Glutamatergic neuron (in vitro differentiated cells): ENCODE measurements at regions not wholly inside any gene's neighbourhood (a gene's known extent, or its start where the extent isn't known, plus 50 kb on each side); places are given as distances from the start of the nearest gene placed in this dataset.

Experiments
- DNase-seq: peaks from one replicate; pipeline ENCODE4 v3.0.0; 2022
- H3K27ac Mint-ChIP-seq: one replicate; pipeline ENCODE4 v1.8.0; 2020; ENCODE audit warnings: mild to moderate bottlenecking, mixed read lengths, inconsistent platforms; ENCODE audit not compliant: unreplicated experiment
- H3K27me3 Mint-ChIP-seq: one replicate; pipeline ENCODE4 v1.8.0; 2020; ENCODE audit warnings: mild to moderate bottlenecking, moderate library complexity, mixed read lengths, inconsistent platforms; ENCODE audit not compliant: unreplicated experiment
- H3K36me3 Mint-ChIP-seq: one replicate; pipeline ENCODE4 v1.8.0; 2020; ENCODE audit warnings: mild to moderate bottlenecking, mixed read lengths, inconsistent platforms; ENCODE audit not compliant: unreplicated experiment
- H3K4me1 Mint-ChIP-seq: one replicate; pipeline ENCODE4 v1.8.0; 2020; ENCODE audit warnings: mild to moderate bottlenecking, low read depth, mixed read lengths, inconsistent platforms; ENCODE audit not compliant: unreplicated experiment
- H3K4me3 Mint-ChIP-seq: one replicate; pipeline ENCODE4 v1.8.0; 2020; ENCODE audit warnings: mild to moderate bottlenecking, mixed read lengths, inconsistent platforms; ENCODE audit not compliant: unreplicated experiment
- H3K9me3 Mint-ChIP-seq: one replicate; pipeline ENCODE4 v1.8.0; 2020; ENCODE audit warnings: mild to moderate bottlenecking, moderate library complexity, mixed read lengths, inconsistent platforms; ENCODE audit not compliant: unreplicated experiment
- TF ChIP-seq, protein P1 (sequence below): fragments of 200-600 bp; sonication (generic); IDR thresholded peaks from one replicate; pipeline ENCODE4 v1.5.0; 2021; ENCODE audit not compliant: partially characterized antibody, unreplicated experiment

DNA sequence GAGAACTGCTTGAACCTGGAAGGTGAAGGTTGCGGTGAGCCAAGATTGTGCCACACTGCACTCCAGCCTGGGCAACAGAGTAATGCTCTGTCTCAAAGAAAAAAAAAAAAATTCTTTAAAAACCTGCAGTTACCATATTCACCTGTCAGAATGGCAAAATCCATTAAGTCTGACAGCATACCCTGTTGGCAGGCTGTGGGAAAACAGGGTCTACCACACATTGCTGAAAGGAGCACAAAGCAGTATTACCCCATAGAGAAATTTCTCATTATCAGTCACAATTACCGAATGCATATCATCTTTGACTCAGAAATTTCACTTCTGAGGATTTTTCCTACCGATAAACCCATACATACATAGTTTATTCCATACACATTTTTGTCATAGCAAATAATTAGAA lies 264.1 kb upstream of the SLCO3A1 start:
- no peak for DNase-seq
- H3K36me3 Mint-ChIP-seq = no peaks in the 10 kb centered on the region
- no peaks in the 10 kb centered on the region for H3K4me1 Mint-ChIP-seq
- H3K4me3 Mint-ChIP-seq = no peak overlapping the region
- no peaks in the 10 kb centered on the region for H3K27me3 Mint-ChIP-seq
- TF ChIP-seq, protein P1, sequence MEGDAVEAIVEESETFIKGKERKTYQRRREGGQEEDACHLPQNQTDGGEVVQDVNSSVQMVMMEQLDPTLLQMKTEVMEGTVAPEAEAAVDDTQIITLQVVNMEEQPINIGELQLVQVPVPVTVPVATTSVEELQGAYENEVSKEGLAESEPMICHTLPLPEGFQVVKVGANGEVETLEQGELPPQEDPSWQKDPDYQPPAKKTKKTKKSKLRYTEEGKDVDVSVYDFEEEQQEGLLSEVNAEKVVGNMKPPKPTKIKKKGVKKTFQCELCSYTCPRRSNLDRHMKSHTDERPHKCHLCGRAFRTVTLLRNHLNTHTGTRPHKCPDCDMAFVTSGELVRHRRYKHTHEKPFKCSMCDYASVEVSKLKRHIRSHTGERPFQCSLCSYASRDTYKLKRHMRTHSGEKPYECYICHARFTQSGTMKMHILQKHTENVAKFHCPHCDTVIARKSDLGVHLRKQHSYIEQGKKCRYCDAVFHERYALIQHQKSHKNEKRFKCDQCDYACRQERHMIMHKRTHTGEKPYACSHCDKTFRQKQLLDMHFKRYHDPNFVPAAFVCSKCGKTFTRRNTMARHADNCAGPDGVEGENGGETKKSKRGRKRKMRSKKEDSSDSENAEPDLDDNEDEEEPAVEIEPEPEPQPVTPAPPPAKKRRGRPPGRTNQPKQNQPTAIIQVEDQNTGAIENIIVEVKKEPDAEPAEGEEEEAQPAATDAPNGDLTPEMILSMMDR = no peak
- H3K27ac Mint-ChIP-seq = no peak overlapping the region
- H3K9me3 Mint-ChIP-seq = no peaks in the 10 kb centered on the region

DNA sequence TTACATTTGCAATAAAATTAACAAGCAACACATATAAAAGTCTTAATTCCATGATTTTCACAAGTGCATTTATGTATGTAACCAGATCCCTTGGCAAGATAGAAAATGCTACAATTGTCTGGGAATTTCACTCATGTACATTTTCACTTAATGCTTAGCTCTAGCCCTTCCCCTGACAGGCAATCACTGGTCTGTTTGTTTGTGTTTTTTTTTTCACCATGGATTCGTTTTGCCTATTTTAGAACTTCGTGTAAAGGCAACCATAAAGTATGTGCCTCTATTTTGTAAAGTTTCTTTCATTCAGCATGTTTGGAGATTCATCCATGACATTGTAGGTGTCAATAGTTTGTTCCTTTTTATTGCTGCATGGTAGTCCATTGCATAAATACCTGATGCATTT lies 260.9 kb upstream of the SLCO3A1 start:
- Mint-ChIP-seq H3K4me3 (no peak overlapping the region), H3K4me1 (no peaks in the 10 kb centered on the region), H3K27ac (no peak overlapping the region), H3K27me3 (no peaks in the 10 kb centered on the region), H3K9me3 (no peaks in the 10 kb centered on the region), H3K36me3 (no peaks in the 10 kb centered on the region)
- DNase-seq = no peak
- TF ChIP-seq, protein P1 = no peak

DNA sequence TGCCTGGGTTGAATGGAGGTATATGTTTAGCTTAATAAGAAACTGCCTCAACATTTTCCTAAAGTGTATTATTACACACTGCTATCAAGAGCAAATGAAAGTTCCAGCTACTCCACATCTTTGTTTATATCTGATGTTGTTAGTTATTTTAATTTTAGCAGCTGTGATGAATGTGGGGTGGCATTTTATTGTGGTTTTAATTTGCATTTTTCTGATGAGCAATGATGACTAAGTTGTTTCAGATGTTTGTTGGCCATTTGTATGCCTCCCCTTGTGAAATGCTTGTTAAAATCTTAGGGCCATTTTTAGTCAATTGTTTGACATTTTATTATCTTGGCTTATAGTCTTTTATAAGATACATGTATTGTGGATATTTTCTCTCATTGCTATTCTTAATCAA lies 260.4 kb upstream of the SLCO3A1 start:
- TF ChIP-seq, protein P1 = no peak
- Mint-ChIP-seq H3K36me3 (no peaks in the 10 kb centered on the region), H3K4me3 (no peak overlapping the region), H3K27me3 (no peaks in the 10 kb centered on the region), H3K4me1 (no peaks in the 10 kb centered on the region), H3K9me3 (no peaks in the 10 kb centered on the region), H3K27ac (no peak overlapping the region)
- no peak for DNase-seq

DNA sequence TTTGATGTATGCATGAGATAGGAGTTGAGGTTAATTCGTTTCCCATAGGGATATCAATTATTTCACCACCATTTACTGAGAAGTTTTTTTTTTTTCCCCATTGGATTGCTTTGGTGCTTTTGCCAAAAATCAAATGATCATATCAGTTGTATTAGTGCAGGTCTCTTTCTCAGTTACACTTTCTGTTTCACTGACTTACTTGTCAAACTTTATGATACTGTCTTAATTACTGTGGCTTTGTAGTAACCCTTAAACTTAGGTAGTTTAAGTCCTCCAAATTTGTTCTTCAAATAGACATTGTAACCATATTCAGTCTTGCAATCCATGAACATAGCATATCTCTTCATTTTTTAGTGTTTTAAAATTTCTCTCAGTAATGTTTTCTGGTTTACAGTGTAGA lies 259.9 kb upstream of the SLCO3A1 start:
- Mint-ChIP-seq H3K4me1 (no peaks in the 10 kb centered on the region), H3K4me3 (no peak overlapping the region)

DNA sequence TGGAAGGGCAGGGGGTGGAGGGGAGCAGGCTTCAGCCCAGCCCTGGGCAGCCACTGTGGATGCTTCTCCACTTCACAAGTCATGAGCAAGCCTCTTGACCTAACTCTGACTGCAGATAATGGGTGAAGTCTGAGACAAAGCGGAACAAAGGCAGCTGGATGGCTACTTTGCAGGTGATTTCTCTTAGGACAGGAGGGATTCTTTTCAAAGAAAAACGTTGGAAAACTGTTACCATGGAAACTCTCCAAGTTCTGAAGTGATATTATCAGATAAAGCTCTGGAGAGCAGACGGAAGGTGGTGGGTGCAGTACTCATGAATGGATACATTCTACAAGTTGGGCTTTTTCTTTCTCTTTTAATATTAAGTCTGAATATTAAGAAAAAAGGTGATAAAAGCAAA lies 254.2 kb upstream of the SLCO3A1 start:
- no peaks in the 10 kb centered on the region for H3K4me1 Mint-ChIP-seq
- DNase-seq = no peak
- H3K36me3 Mint-ChIP-seq = no peaks in the 10 kb centered on the region
- TF ChIP-seq, protein P1 = no peak
- no peaks in the 10 kb centered on the region for H3K27me3 Mint-ChIP-seq
- H3K4me3 Mint-ChIP-seq = no peak overlapping the region
- no peaks in the 10 kb centered on the region for H3K9me3 Mint-ChIP-seq
- H3K27ac Mint-ChIP-seq = no peak overlapping the region

More for the DNA sequence above, 259.9 kb upstream of the SLCO3A1 start:
- H3K27me3 Mint-ChIP-seq = no peaks in the 10 kb centered on the region
- H3K27ac Mint-ChIP-seq = no peak overlapping the region
- H3K9me3 Mint-ChIP-seq = no peaks in the 10 kb centered on the region
- no peaks in the 10 kb centered on the region for H3K36me3 Mint-ChIP-seq
- TF ChIP-seq, protein P1 = no peak
- DNase-seq = no peak
